GM18858 (cell line): ENCODE measurements at regions not wholly inside any gene's neighbourhood (a gene's known extent, or its start where the extent isn't known, plus 50 kb on each side); places are given as distances from the start of the nearest gene placed in this dataset.
"Not testable (repeated sequence)": the region's sequence is repeated elsewhere in the genome, so short reads cannot be mapped to it uniquely, and the experiment has no call there.

Experiments used
- ATAC-seq: cut with Tn5 transposase; IDR thresholded peaks from one replicate; pipeline ENCODE4 v1.9.1; 2021; ENCODE audit not compliant: unreplicated experiment

GRCh38 chr14:21874946-21875345, 201.3 kb upstream of the OR4E1 start:
- no peak for ATAC-seq

GRCh38 chr14:21874167-21874566, 200.5 kb upstream of the OR4E1 start:
- ATAC-seq: no peak

GRCh38 chr14:21868442-21869046, 194.9 kb upstream of the OR4E1 start:
- ATAC-seq: peak; percentile 89

GRCh38 chr14:21867541-21867940, 193.9 kb upstream of the OR4E1 start:
- no peak for ATAC-seq

- no peak for ATAC-seq
Measured at GRCh38 chr14:21866479-21866878, 192.9 kb upstream of the OR4E1 start.

- no peak for ATAC-seq
Measured at GRCh38 chr14:21863289-21863688, 189.7 kb upstream of the OR4E1 start.

- ATAC-seq: no peak
Measured at GRCh38 chr14:21861153-21861552, 187.5 kb upstream of the OR4E1 start.

- ATAC-seq: no peak
Measured at GRCh38 chr14:21860172-21860571, 186.6 kb upstream of the OR4E1 start.

- ATAC-seq: no peak
Measured at GRCh38 chr14:21852775-21853174, 179.2 kb upstream of the OR4E1 start.

GRCh38 chr14:21852061-21852664, 178.5 kb upstream of the OR4E1 start:
- peak; percentile 55 for ATAC-seq

GRCh38 chr14:21846902-21847301, 173.3 kb upstream of the OR4E1 start:
- not testable (repeated sequence) for ATAC-seq

GRCh38 chr14:21846227-21846885, 172.7 kb upstream of the OR4E1 start:
- no peak for ATAC-seq

- ATAC-seq: no peak
Measured at GRCh38 chr14:21840765-21841164, 167.1 kb upstream of the OR4E1 start.

- ATAC-seq: no peak
Measured at GRCh38 chr14:21833836-21834235, 160.2 kb upstream of the OR4E1 start.

- no peak for ATAC-seq
Measured at GRCh38 chr14:21825845-21826244, 152.2 kb upstream of the OR4E1 start.

- no peak for ATAC-seq
Measured at GRCh38 chr14:21825149-21825743, 151.6 kb upstream of the OR4E1 start.

- no peak for ATAC-seq
Measured at GRCh38 chr14:21822109-21822508, 148.5 kb upstream of the OR4E1 start.

- no peak for ATAC-seq
Measured at GRCh38 chr14:21820631-21821030, 147.0 kb upstream of the OR4E1 start.

- ATAC-seq: not testable (repeated sequence)
Measured at GRCh38 chr14:21819891-21820290, 146.3 kb upstream of the OR4E1 start.

- ATAC-seq: not testable (repeated sequence)
Measured at GRCh38 chr14:21817010-21817409, 143.4 kb upstream of the OR4E1 start.

- no peak for ATAC-seq
Measured at GRCh38 chr14:21807975-21808374, 134.4 kb upstream of the OR4E1 start.

GRCh38 chr14:21804981-21805380, 131.4 kb upstream of the OR4E1 start:
- ATAC-seq: no peak
